ENCODE measurements at regions not wholly inside any gene's neighbourhood (a gene's known extent, or its start where the extent isn't known, plus 50 kb on each side); places are given as distances from the start of the nearest gene placed in this dataset.

DNA sequence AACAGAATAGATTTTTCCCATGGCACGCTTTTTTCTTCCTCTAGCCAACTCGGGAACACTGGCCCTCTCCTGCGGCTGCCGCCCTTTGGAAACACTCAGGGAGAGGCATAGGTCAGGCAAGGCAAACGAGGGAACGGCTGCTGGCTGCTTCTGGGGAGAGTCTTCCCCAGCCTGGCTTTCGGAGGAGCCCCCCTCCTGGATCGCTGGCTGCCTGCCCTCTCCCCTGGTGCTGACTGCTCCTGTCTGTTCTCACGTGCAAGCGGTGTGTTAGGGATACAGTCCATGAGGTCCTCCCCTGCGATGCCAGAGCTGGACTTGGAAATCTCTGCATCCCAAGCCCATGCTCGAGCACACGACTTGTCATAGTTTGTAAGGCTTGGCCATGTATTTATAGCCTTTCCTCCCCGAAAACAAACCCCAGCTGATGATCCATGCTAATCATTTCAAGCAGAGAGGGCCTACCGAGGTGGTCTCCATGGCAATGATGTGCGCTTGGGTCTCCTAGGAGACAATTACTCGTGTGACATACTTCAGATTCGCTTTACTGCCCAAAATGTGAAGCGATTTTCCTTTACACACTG lies 315.6 kb upstream of the ATP10A start:
- no peak for DNase-seq

DNA sequence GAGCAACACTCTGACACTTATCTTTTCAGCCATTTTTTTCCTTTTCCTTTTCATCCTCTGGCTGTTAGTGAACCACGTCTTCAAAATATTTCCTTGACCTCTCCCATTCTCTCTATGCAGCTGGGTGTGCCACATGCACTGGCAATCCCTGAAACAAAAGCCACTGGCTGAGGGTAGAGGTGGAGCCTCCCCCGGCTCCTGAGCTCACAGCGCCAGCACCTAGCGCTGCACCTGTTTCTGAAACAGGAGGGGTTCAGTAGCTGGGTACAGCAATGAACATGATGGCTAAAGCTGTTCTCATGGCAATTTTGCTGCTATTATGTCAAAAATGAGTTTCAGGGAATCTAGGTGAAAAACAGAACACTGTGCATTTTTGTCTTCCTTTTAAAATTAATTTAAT lies 314.7 kb upstream of the ATP10A start:
- no peak for DNase-seq

DNA sequence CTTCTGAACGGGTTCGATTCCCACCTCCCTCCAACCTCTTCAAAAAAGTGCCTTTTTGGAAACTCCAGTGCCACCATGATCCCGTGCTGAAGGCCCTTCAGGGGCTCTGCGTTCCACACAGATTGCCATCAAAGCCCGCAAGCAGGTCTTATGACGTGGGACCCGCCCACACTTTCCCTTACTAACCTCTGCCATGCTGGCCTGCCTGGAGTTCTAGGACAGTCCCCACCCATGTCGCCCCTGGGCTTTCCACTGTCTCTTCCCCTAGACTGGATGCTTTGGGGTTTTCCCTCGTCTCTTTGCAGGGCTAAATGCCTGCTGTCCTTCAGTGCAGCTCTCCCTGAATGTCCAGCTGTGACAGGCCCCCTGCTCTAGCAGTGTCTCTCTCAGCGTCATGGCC lies 313.7 kb upstream of the ATP10A start:
- no peak for DNase-seq

DNA sequence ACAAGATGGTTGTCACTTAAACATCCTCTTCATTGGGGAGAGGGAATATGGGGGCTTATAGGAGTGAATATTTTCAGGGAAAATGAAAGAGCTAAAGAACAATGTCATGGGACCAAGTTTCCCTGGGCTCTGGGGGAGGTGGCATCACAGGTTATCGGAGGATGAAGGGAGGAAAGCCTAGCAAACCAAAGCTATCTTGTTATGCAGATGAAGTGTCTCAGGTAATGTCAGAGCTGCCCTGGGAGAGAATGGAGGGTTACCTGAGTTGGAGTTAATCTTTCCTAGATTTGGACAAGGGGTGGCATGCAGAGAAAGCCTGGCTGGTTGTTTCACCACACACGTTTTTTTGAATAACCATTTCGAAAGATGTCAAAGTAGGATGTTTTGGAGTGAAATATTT lies 308.1 kb upstream of the ATP10A start:
- DNase-seq: no peak

DNA sequence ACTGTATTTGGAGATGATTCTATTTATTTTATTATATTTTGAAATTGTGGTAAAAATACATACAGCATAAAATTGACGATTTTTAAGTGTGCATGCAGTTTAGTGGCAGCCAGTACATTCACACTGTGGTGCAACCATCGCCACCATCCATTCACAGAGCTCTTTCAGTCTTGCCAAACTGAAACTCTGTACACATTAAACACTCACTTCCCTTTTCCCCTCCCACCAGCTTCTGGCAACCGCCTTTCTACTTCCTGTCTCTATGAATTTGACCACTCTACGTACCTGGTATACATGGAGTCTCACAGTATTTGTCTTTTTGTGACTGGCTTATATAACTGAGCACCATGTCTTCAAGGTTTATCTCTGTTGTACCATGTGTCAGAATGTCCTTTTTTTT lies 303.3 kb upstream of the ATP10A start:
- no peak for DNase-seq

DNA sequence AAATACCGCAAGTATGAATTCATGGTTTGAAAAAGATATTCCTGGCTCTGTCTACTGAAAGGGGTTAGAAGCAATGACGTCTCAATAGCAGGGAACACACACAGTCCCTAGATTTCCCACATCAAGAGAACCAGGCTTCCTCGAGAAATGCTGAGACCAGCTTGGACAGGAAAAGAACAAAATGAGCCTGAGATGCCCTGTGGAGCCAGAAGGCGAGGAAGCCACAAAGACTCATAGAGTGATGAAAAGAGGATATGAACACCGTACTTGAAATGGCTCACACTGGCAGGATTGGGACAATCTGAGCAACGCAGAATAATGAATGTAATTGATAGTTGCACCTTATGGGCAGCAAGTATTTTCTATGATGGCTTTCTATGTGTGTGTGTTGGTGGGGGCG lies 302.4 kb upstream of the ATP10A start:
- DNase-seq: no peak

DNA sequence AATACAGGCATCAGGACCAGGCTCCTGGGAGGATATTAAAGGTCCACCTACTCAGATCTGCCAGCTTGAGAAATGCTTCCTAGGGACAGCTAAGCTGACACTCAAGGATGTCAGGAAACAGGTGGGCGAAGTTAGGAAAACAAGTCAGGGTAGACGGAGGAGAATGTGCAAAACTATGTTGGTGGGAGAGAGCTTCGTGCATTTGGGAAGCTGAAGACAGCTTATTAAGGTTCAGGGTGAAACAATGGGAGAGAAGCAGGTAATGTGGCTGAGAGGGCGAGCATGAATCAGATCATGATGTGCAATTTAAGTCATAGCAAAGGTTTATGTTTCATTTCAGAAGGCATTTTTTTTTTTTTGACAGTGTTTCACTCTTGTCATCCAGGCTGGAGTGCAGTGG lies 297.2 kb upstream of the ATP10A start:
- DNase-seq: no peak

DNA sequence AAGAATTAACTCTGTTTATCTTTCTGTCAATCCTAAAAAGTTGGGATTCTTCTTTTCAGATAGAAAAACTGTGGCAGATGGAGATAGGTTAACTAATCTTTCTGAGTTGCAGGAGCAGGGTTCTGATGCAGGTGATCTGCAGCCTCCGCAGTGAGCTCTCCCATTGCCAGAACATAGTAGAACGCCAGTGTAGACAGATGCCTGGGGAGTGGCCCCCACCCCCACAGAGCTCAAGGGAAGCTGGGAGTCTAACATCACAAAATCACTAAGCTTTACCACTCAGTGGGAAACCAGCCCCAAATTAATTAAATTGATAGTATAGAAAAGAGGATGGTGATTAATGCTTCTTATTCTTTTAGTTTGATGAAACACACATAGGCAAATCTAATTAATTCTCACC lies 295.0 kb upstream of the ATP10A start:
- no peak for DNase-seq

DNA sequence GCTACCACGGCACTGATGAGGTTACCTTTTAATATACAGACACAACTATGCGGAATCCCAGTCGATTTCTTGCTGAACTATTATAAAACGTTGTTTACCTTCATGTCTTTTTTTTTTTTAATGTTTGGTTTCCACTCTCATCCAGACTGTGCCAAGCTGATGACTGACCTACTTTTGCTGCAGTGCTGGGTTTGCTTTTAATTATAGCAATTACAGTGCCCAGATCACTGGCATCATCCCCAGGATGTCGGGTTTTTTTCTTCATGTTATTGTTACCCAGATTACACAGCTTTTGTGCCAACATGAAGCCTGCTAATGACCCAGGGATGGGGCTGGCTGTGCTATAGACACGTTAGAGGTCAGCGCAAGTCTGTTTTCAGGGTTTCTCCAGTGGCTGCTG lies 294.0 kb upstream of the ATP10A start:
- DNase-seq: no peak

DNA sequence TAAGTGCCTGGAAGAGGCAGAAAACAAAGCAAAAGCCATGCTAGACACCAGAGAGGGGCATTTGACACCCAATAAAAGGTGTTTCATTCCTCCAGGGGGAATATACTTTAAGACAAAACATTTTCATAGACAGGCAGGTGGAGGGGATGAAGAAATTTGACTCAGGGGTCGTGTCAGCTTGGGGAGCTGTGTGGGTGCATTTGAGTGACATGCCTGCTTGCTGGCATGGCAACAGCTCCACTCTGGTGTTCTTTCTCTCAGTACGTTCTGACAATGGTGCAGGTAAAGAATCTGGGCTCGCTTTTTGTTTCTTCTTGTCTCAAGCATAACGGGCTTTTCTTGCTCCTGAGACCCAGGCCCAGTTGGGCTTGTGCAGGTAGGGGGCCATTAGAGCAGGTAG lies 292.9 kb upstream of the ATP10A start:
- no peak for DNase-seq

DNA sequence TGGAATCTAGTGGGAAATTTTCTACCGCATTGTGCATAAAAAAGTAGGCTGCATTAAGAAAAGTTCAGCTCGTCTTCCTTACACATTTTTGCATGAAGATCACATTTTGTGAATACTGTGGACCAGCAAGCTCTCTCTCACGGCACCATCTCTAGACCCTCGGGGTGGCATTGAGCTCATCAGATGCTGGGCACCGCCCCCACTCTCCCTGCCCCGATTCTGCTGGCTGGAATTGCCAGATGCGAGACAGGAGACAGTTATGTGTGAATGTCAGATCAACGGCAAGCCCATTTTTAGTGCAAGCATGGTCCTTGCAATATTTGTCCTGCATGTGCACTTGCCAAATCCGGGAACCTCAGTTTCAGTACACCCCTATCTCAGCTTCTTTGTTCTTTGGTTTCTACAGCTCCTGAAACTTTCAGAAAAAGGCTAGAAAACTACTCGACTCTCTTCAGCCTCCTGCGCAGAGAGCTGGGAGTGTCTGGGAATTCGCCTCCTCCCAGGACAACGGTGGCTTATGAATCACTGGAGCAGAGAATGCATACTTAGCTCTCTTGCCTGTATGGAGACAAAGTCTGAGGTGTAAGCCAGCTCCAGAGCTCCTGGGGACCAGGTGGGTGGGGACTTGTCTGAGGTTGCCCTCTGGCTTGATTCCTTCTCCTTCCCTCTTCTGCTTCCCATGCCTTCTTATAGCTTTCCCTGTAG lies 285.2 kb upstream of the ATP10A start:
- DNase-seq: no peak

DNA sequence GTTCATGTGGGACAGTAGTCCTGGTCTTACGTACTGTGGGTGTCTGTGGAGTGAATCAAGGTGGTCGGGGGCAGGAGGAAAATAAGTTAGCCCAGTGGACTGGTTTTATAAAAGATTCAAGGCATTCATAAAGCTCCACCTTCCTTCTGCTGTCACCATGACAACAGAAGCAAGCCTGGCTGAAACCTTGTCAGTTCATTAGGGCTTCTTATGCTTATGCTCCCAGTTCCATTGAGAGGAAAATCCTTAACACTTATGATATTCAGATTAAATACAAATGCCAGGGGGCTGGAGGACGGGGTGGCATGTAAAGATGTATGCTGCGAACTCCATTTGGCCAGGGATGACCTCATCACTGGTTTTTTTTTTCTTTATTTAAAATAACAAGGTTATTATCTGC lies 283.1 kb upstream of the ATP10A start:
- DNase-seq: no peak

DNA sequence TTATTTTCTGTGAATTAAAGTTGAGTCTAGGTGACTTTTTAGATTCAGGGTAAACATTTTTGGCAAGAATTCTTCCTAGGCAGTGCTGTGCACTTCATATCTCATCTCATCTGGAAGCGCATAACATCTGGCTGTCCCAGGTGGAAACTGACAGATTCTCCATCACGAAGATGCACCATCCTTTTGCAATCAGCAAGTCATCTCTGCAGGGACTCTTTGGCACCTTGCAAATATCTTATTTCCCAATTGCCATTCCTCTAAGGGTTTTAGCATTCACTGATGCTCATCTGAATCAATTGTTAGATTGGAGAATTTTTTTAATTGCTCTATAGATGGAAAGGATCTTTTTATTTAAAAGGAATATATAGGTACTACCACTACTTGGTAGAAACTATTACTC lies 282.7 kb upstream of the ATP10A start:
- no peak for DNase-seq

DNA sequence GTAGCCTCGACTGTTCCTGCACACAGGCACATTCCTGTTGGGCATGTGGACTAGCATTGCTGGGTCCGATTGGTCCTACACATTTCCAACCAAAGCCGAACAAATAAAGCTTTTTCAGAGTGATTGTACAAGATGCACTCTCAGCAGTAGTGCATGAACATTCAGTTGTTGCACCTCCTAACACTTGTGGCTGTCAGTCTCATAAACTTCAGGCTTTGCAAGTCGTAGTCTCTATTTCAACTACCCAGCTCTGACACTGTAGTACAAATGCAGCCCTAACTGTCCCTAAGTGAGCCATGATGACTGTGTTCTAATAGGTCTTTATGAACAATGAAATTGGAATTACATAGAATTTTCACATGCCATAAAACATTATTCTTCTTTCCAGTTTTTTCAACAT lies 281.7 kb upstream of the ATP10A start:
- DNase-seq: no peak

DNA sequence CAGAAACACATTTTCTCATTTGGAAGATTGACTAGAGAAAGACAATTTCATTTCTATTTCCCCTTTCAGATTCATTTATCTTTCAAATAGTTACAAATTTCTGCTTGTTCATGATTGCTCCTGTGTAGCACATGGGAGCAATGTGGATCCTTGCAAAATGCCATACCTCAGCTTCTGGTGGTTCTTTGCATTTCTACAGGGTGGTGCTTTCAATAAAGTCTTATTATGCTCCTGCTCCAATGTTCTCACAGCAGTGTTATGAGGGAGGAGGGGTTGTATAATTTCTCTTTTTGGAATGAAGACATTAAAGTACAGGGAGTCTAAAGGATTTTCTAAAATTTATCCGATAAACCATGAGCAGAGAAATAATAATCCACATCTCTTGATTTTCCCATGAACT lies 280.1 kb upstream of the ATP10A start:
- DNase-seq: no peak

DNA sequence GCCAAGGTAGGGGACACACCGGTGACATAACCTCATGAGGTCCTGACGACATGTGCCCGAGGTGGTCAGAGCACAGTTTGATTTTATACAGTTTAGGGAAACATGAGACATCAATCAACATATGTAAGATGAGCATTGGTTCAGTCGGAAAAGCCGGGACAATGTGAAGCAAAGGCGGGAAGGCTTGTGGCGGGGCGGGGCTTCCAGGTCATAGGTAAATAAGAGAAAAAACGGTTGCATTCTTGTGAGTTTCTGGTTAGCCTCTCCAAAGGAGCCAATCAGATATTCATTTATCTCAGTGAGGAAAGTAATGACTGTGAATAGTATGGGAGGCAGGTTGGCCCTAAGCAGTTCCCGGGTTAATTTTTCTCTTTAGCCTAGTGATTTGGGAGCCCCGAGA lies 271.7 kb upstream of the ATP10A start:
- no peak for DNase-seq

DNA sequence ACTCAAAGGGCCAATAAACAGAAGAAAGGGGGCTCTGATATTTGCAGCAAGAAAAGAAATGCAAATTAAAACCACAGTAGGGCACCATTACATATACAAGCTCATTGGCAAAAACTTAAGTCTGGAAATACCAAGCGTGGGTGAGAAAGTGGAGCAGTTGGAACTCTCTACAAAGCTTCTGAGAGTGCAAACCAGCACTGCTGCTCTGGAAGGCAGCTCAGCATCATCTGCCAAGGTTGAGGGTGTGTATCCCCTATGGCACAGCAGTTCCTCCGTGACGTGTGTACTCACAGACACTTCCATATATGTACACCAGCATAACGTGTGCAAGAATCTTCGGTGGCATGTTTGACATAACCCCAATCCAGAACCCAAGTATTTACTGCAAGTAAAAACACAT lies 271.0 kb upstream of the ATP10A start:
- DNase-seq: no peak

DNA sequence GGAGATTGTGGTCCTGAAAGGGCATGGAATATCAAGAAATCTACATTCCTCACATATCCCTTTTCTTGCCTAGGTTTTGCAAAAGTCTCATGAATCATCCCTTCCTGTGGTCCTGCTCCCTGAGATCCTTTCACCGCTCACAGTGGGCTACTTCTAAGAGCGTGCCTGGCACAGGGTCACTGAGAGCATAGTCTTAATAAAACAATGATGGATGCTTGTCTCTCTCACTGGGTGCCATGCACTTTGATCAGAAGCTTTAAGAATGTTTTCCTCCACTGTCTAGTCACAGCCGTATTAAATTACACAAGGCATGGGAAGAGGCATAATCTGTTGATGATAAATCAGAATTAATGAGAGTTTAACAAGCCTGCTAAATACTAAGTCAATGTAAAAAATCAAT lies 269.7 kb upstream of the ATP10A start:
- DNase-seq: no peak

DNA sequence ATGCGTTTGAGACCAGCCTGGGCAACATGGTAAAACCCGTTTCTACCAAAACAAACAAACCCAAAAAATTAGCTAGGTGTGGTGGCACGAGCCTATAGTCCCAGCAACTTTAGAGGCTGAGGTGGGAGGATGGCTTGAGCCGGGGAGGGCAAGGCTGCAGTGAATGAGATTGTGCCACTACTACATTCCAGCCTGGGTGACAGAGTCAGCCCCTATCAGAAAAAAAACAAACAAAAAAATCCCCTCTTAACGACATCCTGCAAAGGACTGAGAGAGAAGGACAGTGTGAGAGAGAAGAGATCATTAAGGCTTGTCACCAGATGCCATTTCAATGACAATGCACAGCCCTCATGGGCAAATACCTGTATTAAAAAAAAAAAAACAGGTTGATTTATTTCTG lies 266.7 kb upstream of the ATP10A start:
- DNase-seq: no peak

DNA sequence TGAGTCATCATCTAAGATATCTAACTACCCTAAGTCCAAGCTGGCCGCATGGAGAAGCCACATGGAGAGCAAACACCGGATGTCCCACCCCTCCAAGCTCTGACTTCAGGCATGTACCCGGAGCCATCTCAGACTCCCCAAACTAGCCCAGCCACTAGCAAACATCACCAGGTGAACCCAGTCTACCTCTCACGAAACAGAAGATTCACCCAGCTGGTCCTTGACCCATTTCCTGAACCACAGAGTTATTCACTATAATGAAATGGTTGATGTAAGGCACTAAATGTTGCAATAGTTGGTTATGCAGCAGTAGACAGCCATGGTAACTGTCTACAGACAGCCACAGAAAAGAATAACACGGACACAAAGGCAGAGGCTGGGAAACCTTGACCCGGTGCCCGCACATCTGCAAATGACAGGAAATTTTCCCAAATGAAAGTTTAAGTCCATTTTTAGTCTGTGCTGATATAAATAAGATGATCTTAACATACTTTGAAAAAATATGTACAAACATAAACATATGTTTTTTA lies 265.5 kb upstream of the ATP10A start:
- DNase-seq: no peak

DNA sequence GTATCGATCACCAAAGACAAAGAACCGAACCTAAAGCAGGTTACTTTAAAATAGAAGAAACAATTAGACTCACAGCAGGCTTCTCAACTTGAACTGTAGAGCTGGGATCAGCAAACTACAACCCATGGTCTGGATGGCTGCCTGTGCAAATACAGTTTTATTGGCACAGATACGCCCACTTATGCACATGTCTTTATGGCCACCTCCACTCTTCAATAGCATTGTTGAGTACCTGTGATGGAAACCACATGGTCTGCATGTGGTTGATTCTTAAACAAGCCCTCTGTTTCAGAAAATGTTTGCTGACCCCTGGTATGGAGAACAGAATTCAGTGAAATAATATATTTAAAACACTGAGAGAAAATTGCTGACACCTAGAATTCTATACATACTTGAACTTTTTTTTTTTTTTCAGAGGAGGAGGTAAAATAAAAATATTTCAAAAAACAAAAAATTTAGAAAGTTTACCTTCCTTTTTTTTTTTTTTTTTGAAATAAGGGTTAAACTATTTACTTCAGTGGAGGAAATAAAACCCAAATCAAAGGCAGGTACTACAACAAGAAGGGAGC lies 263.8 kb upstream of the ATP10A start:
- DNase-seq: no peak

DNA sequence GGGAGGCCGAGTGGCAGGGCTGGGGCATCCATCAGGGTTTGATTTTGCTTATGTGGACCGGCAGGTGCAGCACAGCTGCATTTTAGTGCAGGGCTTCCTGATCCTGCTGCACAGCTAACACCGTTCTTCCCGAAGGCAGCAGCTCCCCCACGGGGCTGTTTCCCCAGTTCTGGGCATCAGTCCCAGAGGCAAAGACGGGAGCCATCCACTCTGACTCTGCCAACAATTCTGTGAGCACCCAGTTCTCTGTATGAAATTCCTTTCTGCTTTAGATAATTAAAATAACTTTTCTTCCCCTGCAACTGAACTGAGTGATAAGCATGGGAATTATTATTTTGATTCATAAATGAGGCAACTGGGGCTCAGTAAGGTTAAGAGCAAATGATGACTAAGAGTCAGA lies 262.9 kb upstream of the ATP10A start:
- DNase-seq: no peak

DNA sequence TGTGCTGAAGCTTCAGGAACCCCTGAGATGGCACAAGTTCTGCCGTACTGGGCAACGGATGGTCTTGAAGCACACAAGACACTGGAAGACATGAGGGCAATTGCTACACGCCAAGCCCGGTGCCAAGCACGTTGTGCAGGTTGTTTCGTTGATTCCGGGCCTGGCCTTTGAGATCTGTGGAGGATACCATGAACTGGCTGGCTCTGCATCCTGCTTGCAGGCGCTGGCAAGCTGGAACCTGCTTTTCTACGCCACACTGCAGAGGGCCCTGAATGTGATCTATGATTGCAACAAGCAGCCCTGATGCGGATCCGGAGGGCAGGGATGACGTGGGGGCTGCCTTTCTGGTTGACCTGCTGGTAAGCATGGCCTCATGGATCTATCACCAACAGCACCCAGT lies 262.5 kb upstream of the ATP10A start:
- no peak for DNase-seq

DNA sequence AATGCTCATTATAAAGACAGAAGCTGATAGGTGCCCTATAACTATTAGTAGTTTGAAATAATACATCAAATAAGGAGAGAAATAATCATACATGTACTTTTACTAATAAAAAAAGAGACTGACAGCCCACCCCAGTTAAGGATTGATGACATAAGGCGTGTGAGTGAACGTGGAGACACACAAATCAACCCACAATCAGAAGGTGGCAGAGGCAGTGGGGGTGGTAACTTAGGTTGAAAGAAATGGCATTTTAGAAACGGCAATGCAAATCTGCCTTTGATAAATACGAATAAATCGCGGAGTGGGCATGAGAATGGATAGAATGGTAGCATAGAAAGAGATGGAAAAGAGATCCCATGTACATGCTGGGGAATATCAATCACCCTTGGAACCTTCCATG lies 256.2 kb upstream of the ATP10A start:
- no peak for DNase-seq
